Hematopoietic multipotent progenitor cell treated with erythropoietin and hydrocortisone succinate and interleukin-3 and kit ligand, for 8 days (in vitro differentiated cells): ENCODE measurements at regions not wholly inside any gene's neighbourhood (a gene's known extent, or its start where the extent isn't known, plus 50 kb on each side); places are given as distances from the start of the nearest gene placed in this dataset.
"Not testable (repeated sequence)": the region's sequence is repeated elsewhere in the genome, so short reads cannot be mapped to it uniquely, and the experiment has no call there.

Source experiments
- DNase-seq: peaks from one replicate; pipeline ENCODE4 v3.0.0-alpha.2; 2015

GRCh38 chr13:109309625-109310363, 476.6 kb downstream of the IRS2 start:
- no peak for DNase-seq

DNA sequence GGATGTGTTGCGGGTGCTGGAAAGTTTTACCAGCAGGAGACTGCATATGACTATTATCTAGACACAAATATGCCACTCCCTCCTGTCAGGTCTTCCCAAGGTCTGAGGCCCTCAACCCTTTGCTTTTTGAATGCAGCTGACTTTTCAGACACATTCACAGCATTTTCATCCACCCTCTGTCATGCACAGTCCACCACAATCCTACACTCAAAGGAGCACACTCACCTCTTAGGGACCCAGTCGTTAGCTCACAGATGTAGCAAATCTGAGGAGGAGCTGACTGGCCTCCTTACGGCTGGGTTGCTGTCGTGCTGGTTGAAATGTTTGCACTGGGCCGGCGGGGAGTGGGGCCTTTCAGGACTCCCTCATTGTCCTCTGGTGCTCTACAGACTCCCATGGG, 479.4 kb downstream of the IRS2 start:
- DNase-seq, result no peak

DNA sequence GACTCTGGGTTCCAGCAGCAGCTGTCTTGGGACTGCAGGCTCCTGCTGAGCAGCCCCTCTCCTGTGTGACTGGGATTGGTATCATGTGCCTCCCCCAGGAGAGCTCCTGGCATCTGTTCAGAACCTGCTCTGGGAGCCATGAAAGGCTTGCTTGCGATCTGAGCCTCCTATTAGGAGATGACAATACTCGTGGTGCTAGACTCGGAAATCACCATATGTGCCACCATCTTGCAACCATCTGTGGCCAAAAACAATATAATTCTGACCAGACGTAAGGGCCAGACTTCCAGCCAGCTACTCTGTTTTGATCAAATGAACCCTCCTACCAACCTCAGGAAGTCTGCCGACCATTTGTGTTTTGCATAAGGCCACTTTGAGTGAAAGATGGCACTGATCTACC, 484.7 kb downstream of the IRS2 start:
- no peak for DNase-seq

- DNase-seq, result no peak
These were observed 485.1 kb downstream of the IRS2 start for GRCh38 chr13:109301276-109301675.

DNA sequence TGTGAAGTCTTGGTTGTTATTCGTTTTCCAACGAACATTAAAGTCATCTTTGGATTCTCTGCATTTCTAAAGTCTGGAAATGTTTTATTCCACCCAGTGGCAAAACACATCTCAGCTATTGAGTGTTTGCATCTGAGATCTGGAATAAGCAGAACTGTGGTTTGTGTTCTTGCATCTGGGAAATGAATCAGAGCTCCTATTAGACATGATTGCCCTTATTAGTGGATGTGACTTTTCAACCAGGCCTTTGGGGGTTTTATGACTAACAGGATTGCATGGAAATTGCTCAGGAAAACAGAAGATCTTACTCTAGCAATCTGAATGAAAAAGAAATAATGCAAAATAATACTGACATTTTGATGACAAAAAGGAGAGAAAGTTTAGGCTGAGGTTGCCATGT, 488.8 kb downstream of the IRS2 start:
- DNase-seq, result no peak

DNA sequence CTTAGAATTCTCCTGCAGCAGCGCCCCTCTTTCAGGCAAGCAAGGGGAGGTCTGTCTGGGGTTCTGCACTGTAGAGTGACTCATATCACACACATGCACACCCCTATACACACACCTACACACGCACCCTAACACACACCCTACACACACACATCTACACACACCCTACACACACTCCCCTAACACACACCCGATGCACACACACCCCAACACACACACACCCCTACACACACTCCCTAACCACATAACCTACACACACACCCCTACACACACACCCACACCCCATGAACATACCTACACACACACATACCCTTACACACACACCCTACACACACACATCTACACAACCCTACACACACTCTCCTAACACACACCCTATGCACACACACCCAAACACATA, 493.2 kb downstream of the IRS2 start:
- no peak for DNase-seq

DNA sequence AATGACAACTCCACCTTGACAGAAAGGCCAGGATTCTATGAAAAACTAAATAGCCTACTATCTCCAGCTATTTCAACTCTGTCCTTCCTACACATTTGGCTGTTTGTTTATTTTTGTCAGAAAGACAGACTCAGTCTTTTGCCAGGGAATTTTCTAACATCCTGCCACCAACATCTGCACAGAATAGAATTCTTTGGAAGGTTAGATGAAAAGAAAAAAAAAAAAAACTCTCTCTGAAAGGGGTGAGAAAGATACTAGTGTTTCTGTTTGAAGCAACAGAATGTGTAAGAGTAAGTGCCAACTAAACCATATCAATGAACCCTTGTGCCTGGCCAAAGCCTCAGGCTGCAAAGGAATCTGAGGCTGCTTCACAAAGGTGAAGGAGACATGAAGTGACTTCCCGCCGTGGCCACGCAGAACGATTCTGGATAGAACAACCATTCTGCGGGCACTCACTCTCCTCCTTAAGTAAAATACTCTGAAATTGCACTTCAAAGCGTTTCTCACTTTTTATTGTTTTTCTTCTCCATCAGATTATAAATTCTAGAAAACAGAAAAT, 498.2 kb downstream of the IRS2 start:
- DNase-seq, result no peak

- DNase-seq, result no peak
These were observed 498.8 kb downstream of the IRS2 start for GRCh38 chr13:109287553-109287952.

- no peak for DNase-seq
These were observed 500.8 kb downstream of the IRS2 start for GRCh38 chr13:109285586-109285985.

DNA sequence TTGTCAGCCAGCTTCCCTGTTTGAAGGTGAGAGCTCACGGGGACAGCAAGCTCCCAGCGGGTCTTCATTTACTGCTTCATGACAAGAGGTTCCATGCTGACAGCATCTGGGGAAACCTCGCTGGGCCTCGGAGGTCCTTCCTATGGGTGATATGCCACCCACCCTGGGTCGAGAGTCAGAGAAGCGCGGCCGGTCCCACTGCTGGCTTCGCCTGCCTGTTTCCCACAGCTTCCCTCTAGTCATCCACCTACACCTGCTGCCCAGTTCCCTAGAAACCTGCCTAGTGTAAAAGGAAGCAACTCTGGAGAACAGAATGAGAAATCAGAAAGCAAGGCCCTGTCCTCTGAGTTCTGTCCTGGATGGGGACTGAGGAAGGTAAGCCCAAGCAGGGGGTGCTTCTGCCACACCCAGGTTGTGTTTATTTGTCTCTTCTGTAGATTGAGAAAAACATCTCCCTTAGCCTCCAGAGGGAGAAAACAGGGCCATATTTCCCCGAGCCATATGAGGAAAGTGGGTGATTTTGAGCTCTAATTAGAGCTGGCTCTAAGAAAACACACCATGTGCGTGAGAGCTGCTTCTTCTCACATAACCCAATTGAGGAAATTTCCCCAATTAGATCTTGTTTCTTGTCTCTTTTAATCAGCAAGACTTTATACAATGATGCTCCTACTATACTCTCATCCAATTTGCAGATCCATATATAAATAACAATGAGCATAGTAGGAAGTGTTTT, 504.3 kb downstream of the IRS2 start:
- no peak for DNase-seq

GRCh38 chr13:109281017-109281902, 505.1 kb downstream of the IRS2 start:
- no peak for DNase-seq

GRCh38 chr13:109276261-109276660, 510.1 kb downstream of the IRS2 start:
- DNase-seq, result no peak

DNA sequence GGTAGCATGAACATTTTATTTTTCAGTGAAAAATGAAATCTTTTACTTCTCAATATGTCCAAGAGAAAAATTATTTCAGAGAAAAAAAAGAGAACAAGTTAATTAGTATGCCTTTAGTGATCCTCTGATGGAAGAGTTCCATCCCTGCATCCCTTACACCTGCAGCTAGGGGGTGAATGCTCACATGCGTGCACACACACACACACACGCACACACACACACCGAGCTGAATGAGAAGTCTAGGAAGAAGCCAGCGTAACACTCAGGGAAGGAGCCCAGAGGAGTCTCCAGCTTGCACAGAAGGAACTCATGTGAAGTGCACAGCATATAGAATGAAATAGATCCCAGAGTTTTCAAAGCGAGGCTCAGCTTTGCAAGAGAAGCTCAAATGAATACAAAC, 510.5 kb downstream of the IRS2 start:
- DNase-seq, result no peak

- DNase-seq, result no peak
These were observed 511.1 kb downstream of the IRS2 start for GRCh38 chr13:109275139-109275745.

DNA sequence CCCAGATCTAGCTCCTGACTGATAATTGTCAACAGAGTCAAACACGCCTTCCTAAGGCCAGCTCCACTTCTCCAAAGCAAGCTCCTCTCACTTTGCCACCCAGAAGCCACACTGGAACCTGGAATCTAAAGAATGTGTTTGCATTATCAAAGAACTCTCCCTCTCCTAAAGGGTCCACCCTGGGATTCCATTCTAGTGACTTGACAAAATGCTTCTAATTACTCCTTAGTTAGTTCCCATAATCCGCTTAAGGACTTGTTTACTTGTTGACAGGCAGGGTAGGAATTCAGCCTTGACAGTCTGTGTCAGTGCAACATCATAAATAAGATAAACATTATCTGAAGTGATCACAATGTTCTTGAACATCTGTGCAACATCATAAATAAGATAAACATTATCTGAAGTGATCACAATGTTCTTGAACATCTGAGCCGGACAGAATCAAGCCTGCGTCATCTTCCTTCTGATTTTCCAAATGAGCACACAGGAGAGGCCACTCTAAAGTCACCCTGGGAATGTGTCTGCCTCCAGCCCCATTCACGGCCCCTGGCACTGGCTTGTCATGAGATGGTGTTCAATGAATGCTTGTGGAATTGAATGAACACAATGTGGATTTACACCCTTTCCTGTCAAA, 512.1 kb downstream of the IRS2 start:
- DNase-seq, result no peak

- no peak for DNase-seq
These were observed 513.0 kb downstream of the IRS2 start for GRCh38 chr13:109273326-109273751.

- DNase-seq, result no peak
These were observed 513.6 kb downstream of the IRS2 start for GRCh38 chr13:109272595-109273325.

DNA sequence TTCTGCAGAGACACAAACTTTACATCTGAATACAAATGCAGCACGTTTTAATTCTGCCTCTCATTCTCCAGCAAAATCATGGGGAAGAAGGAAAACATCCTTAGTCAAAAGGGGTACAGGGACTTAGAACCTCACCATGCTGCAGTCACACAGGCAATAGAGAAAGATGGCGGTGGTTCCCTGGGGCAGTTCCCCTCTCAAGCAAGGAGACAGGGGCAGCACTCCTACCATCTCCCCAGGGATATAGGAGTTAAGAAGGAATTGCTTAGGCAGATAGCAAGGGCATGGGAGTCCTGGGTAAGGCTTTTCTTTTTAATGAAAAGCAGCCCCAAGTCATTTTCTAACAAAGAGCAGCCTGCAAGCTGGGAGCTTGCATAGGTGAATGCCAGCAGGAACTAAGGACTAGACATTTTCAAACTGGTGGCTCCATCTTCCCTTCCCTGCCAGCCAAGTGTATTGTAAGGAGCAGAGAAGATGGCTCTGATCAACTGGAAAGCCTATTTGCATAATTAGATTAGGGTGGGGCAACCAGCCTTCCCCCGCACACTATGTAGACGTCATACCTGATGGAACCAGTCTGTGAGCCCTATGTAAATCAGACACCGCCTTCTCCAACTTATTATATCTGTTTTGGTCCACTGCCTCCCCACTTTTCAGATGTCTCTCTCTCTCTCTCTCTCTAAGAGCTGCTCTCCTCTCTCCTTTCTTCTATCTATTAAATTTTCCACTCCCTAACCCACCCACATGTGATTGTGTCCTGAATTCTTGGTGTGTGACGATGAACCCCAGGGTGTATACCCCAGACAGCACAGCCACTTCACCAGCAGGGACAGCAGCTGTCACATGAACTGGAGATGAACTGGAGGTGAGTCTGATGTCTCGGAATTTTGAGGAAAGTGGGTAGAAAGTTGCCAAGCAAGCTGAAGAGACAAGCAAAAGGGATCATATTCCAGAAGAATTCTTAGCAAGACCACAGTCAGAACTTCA, 514.5 kb downstream of the IRS2 start:
- DNase-seq, result no peak

GRCh38 chr13:109271061-109271460, 515.3 kb downstream of the IRS2 start:
- DNase-seq, result no peak

- not testable (repeated sequence) for DNase-seq
These were observed 517.0 kb downstream of the IRS2 start for GRCh38 chr13:109269381-109269780.
